ENCODE measurements at regions not wholly inside any gene's neighbourhood (a gene's known extent, or its start where the extent isn't known, plus 50 kb on each side); places are given as distances from the start of the nearest gene placed in this dataset.

DNA sequence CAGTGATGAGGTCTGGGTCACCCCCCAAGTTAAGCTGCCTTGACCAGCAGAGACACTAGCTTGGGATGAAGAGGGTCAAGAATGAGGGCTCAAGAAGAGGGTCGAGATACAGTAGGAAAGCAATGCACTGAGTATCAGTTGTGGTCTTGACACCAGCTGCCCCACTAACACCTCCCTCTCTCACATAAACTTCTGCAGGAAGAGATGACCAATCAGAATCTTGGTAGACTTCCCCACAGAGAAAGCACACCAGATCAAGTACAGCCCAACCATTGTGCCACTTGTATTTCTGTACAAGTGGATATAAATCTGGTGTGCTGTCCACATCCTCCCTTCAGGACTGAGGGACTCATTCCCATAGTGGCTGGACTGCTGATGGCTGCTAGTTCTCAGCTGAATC is 101.2 kb upstream of the ELL2 start:
- CTCF ChIA-PET = no interaction called here

GRCh38 chr5:96058084-96058483 is 96.4 kb upstream of the ELL2 start:
- H3K4me1 ChIP-seq (ENCODE audit: control insufficient read depth in 1 of 2, insufficient read depth in 2 of 2, low read depth in 1 of 2, low read length in 1 of 2) = no peaks in the 10 kb centered on the region
- no peak for TF ChIP-seq FOSL2 (IDR thresholded peaks at IDR 0.05; ENCODE audit: borderline replicate concordance, low read depth)
- no peak overlapping the region for H3K27ac ChIP-seq (ENCODE audit: low read depth in 2 of 2, low read length in 1 of 2)
- DNase-seq = no peak
- no peaks in the 10 kb centered on the region for H3F3A ChIP-seq (replicated peaks; ENCODE audit: insufficient read depth)
- POLR2A ChIA-PET = no interaction called here
- H3K4me3 ChIP-seq (ENCODE audit: low read depth in 2 of 2, low read length in 1 of 2) = no peak overlapping the region
- no peaks in the 10 kb centered on the region for H3K79me2 ChIP-seq (ENCODE audit: insufficient read depth)
- no peaks in the 10 kb centered on the region for H4K20me1 ChIP-seq (ENCODE audit: insufficient read depth)
- H3K4me2 ChIP-seq = no peak overlapping the region
- H3K27me3 ChIP-seq (ENCODE audit: insufficient read depth) = no peaks in the 10 kb centered on the region
- H3K9me3 ChIP-seq = no peaks in the 10 kb centered on the region
- CTCF ChIA-PET = no interaction called here
- no peaks in the 10 kb centered on the region for H3K36me3 ChIP-seq (replicated peaks in 1 of 2; ENCODE audit: control insufficient read depth in 1 of 2, insufficient read depth in 2 of 2, low read length in 1 of 2)
- no peaks in the 10 kb centered on the region for H3K9me2 ChIP-seq
- H3K9ac ChIP-seq = no peak overlapping the region
- H2AFZ ChIP-seq (ENCODE audit: low read depth) = no peak overlapping the region

More for the DNA sequence above, 101.2 kb upstream of the ELL2 start:
- H3K4me1 ChIP-seq (ENCODE audit: control insufficient read depth in 1 of 2, insufficient read depth in 2 of 2, low read depth in 1 of 2, low read length in 1 of 2) = peaks cover 1 to 28% of the 10 kb centered on the region in 2 experiments; a peak in 3 of 4 replicates
- TF ChIP-seq CTCF (IDR thresholded peaks at IDR 0.05) (no peak), FOXJ3 (CRISPR knock-in tag; IDR thresholded peaks at IDR 0.05) (no peak), FOXM1 (IDR thresholded peaks at IDR 0.05; ENCODE audit: low read depth) (no peak), USF2 (IDR thresholded peaks at IDR 0.05; ENCODE audit: borderline replicate concordance, low read depth, low read length) (no peak), ELF1 (IDR thresholded peaks at IDR 0.05) (no peak), SMC3 (IDR thresholded peaks at IDR 0.05; ENCODE audit: low read depth, low read length) (no peak), TCF12 (IDR thresholded peaks at IDR 0.05) (no peak), JUND (IDR thresholded peaks at IDR 0.05) (no peak), NRF1 (IDR thresholded peaks at IDR 0.05; ENCODE audit: low read depth, low read length) (no peak)
- H3K4me3 ChIP-seq (ENCODE audit: low read depth in 2 of 2, low read length in 1 of 2) = no peak overlapping the region
- no peak overlapping the region for H3K9ac ChIP-seq
- no peak overlapping the region for H2AFZ ChIP-seq (ENCODE audit: low read depth)
- H3K9me2 ChIP-seq = no peaks in the 10 kb centered on the region
- WGBS (ENCODE audit: low lambda C conversion rate) = 90% methylated on average over 1 of the region's 1 CpG
- no peaks in the 10 kb centered on the region for H3K36me3 ChIP-seq (replicated peaks in 1 of 2; ENCODE audit: control insufficient read depth in 1 of 2, insufficient read depth in 2 of 2, low read length in 1 of 2)
- no peaks in the 10 kb centered on the region for H3K79me2 ChIP-seq (ENCODE audit: insufficient read depth)
- H4K20me1 ChIP-seq (ENCODE audit: insufficient read depth) = no peaks in the 10 kb centered on the region
- DNase-seq = no peak
- no peak overlapping the region for H3K4me2 ChIP-seq
- H3K27me3 ChIP-seq (ENCODE audit: insufficient read depth) = no peaks in the 10 kb centered on the region
- H3K27ac ChIP-seq (ENCODE audit: low read depth in 2 of 2, low read length in 1 of 2) = no peak overlapping the region
- H3K9me3 ChIP-seq = no peaks in the 10 kb centered on the region
- peaks cover 20% of the 10 kb centered on the region for H3F3A ChIP-seq (replicated peaks; ENCODE audit: insufficient read depth)
- POLR2A ChIA-PET = no interaction called here

All from SK-N-SH (cell line).